HepG2 (cell line): ENCODE measurements at regions not wholly inside any gene's neighbourhood (a gene's known extent, or its start where the extent isn't known, plus 50 kb on each side); places are given as distances from the start of the nearest gene placed in this dataset.

ENCODE experiments used
- AGO1 ChIP-seq: fragments of 200-400 bp; formaldehyde crosslinking; IDR thresholded peaks from 2 replicates; pipeline ENCODE4 v1.6.1; 2017; ENCODE audit warnings: mild to moderate bottlenecking, low read depth, low read length, moderate library complexity; ENCODE audit not compliant: poor library complexity, severe bottlenecking
- BCL3 ChIP-seq: sonication (generic); formaldehyde crosslinking; IDR thresholded peaks from 2 replicates; pipeline ENCODE4 v1.5.1; 2020; ENCODE audit warnings: mild to moderate bottlenecking, missing genetic modification reagents, moderate library complexity
- HOXA9 ChIP-seq: sonication (generic); formaldehyde crosslinking; IDR thresholded peaks from 2 replicates; pipeline ENCODE4 v1.8.1; 2022; ENCODE audit warnings: missing genetic modification reagents, mild to moderate bottlenecking, moderate library complexity, borderline replicate concordance
- KMT2B ChIP-seq: IDR thresholded peaks from 2 replicates; pipeline ENCODE4 v1.6.1; 2016; ENCODE audit warnings: missing genetic modification reagents, missing compliant biosample characterization
- MLLT10 ChIP-seq: sonication (generic); formaldehyde crosslinking; IDR thresholded peaks from 2 replicates; pipeline ENCODE4 v1.4.0; 2020; ENCODE audit warnings: missing genetic modification reagents
- MLXIP ChIP-seq: sonication (generic); formaldehyde crosslinking; IDR thresholded peaks from 2 replicates; pipeline ENCODE4 v1.9.0; 2021; ENCODE audit warnings: missing genetic modification reagents, borderline replicate concordance
- NR2F6 ChIP-seq, 2 experiments: IDR thresholded peaks; 2 replicates each; pipeline ENCODE4 v1.6.1; 2016; ENCODE audit warnings: antibody characterized with exemption in 1 of 2, mild to moderate bottlenecking in 1 of 2
- SAFB2 ChIP-seq: sonication (generic); formaldehyde crosslinking; IDR thresholded peaks from 2 replicates; pipeline ENCODE4 v1.5.1; 2020; ENCODE audit warnings: missing genetic modification reagents, low read depth, mild to moderate bottlenecking, borderline replicate concordance
- SMARCC2 ChIP-seq: fragments of 450-650 bp; IDR thresholded peaks from 2 replicates; pipeline ENCODE4 v1.6.1; 2017; ENCODE audit warnings: antibody characterized with exemption, mild to moderate bottlenecking
- ZBTB8A ChIP-seq: sonication (generic); formaldehyde crosslinking; IDR thresholded peaks from 2 replicates; pipeline ENCODE4 v1.4.0; 2020; ENCODE audit warnings: mild to moderate bottlenecking, low read depth, missing genetic modification reagents, borderline replicate concordance
- ZNF33A ChIP-seq: sonication (generic); formaldehyde crosslinking; IDR thresholded peaks from 2 replicates; pipeline ENCODE4 v1.5.1; 2020; ENCODE audit warnings: missing genetic modification reagents, mild to moderate bottlenecking, moderate library complexity, borderline replicate concordance
- ZNF562 ChIP-seq: sonication (generic); formaldehyde crosslinking; IDR thresholded peaks from 2 replicates; pipeline ENCODE4 v1.8.0; 2022; ENCODE audit warnings: missing genetic modification reagents, borderline replicate concordance
- ZNF749 ChIP-seq: sonication (generic); formaldehyde crosslinking; IDR thresholded peaks from 2 replicates; pipeline ENCODE4 v1.8.0; 2022; ENCODE audit warnings: mild to moderate bottlenecking, missing genetic modification reagents, moderate library complexity, borderline replicate concordance
- ZNF792 ChIP-seq: IDR thresholded peaks from 2 replicates; pipeline ENCODE4 v1.6.1; 2016
- ZNF800 ChIP-seq: sonication (generic); formaldehyde crosslinking; IDR thresholded peaks from 2 replicates; pipeline ENCODE4 v1.4.0; 2020; ENCODE audit warnings: missing genetic modification reagents
- TF ChIP-seq, protein P1 (sequence below): sonication (generic); formaldehyde crosslinking; IDR thresholded peaks from 2 replicates; pipeline ENCODE4 v1.4.0; 2020; ENCODE audit warnings: missing genetic modification reagents, borderline replicate concordance
- TF ChIP-seq, protein P2 (sequence below): sonication (generic); formaldehyde crosslinking; IDR thresholded peaks from 2 replicates; pipeline ENCODE4 v1.5.0; 2020; ENCODE audit warnings: missing genetic modification reagents, mild to moderate bottlenecking, borderline replicate concordance
- TF ChIP-seq, protein P3 (sequence below): sonication (generic); formaldehyde crosslinking; IDR thresholded peaks from 2 replicates; pipeline ENCODE4 v1.4.0; 2020; ENCODE audit warnings: mild to moderate bottlenecking, missing genetic modification reagents
- TF ChIP-seq, protein P4 (sequence below): sonication (generic); formaldehyde crosslinking; IDR thresholded peaks from 2 replicates; pipeline ENCODE4 v1.4.0; 2020; ENCODE audit warnings: mild to moderate bottlenecking, missing genetic modification reagents

GRCh38 chr13:74082741-74083160 lies 51.5 kb downstream of the KLF12 start (continued):
- TF ChIP-seq, protein P1, sequence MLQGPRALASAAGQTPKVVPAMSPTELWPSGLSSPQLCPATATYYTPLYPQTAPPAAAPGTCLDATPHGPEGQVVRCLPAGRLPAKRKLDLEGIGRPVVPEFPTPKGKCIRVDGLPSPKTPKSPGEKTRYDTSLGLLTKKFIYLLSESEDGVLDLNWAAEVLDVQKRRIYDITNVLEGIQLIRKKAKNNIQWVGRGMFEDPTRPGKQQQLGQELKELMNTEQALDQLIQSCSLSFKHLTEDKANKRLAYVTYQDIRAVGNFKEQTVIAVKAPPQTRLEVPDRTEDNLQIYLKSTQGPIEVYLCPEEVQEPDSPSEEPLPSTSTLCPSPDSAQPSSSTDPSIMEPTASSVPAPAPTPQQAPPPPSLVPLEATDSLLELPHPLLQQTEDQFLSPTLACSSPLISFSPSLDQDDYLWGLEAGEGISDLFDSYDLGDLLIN (CRISPR knock-in tag): no peak
- TF ChIP-seq ZNF800 (CRISPR knock-in tag) (peak; percentile 49; the same call in 1 of the 2 replicates), NR2F6 (IDR thresholded peaks at IDR 0.05) (peak; percentile 61), NR2F6 (CRISPR knock-in tag; IDR thresholded peaks at IDR 0.05) (no peak), ZNF562 (no peak), ZNF749 (CRISPR knock-in tag) (no peak), ZBTB8A (CRISPR knock-in tag) (no peak), SMARCC2 (no peak), KMT2B (CRISPR knock-in tag) (no peak), SAFB2 (CRISPR knock-in tag) (no peak), HOXA9 (CRISPR knock-in tag) (no peak), ZNF33A (CRISPR knock-in tag) (no peak), ZNF792 (CRISPR knock-in tag) (0 out of 2 replicates have a peak, but pooled peaks have one; percentile 25), AGO1 (no peak), MLLT10 (no peak), BCL3 (CRISPR knock-in tag) (no peak), MLXIP (CRISPR knock-in tag) (no peak)
- TF ChIP-seq, protein P2, sequence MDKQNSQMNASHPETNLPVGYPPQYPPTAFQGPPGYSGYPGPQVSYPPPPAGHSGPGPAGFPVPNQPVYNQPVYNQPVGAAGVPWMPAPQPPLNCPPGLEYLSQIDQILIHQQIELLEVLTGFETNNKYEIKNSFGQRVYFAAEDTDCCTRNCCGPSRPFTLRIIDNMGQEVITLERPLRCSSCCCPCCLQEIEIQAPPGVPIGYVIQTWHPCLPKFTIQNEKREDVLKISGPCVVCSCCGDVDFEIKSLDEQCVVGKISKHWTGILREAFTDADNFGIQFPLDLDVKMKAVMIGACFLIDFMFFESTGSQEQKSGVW: no peak
- TF ChIP-seq, protein P3, sequence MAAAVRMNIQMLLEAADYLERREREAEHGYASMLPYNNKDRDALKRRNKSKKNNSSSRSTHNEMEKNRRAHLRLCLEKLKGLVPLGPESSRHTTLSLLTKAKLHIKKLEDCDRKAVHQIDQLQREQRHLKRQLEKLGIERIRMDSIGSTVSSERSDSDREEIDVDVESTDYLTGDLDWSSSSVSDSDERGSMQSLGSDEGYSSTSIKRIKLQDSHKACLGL (CRISPR knock-in tag): no peak
- TF ChIP-seq, protein P4, sequence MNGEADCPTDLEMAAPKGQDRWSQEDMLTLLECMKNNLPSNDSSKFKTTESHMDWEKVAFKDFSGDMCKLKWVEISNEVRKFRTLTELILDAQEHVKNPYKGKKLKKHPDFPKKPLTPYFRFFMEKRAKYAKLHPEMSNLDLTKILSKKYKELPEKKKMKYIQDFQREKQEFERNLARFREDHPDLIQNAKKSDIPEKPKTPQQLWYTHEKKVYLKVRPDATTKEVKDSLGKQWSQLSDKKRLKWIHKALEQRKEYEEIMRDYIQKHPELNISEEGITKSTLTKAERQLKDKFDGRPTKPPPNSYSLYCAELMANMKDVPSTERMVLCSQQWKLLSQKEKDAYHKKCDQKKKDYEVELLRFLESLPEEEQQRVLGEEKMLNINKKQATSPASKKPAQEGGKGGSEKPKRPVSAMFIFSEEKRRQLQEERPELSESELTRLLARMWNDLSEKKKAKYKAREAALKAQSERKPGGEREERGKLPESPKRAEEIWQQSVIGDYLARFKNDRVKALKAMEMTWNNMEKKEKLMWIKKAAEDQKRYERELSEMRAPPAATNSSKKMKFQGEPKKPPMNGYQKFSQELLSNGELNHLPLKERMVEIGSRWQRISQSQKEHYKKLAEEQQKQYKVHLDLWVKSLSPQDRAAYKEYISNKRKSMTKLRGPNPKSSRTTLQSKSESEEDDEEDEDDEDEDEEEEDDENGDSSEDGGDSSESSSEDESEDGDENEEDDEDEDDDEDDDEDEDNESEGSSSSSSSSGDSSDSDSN (CRISPR knock-in tag): no peak
